ENCODE measurements at regions not wholly inside any gene's neighbourhood (a gene's known extent, or its start where the extent isn't known, plus 50 kb on each side); places are given as distances from the start of the nearest gene placed in this dataset.
A peak's percentile ranks its signal among the peaks of the same experiment; 100 is the strongest.

DNA sequence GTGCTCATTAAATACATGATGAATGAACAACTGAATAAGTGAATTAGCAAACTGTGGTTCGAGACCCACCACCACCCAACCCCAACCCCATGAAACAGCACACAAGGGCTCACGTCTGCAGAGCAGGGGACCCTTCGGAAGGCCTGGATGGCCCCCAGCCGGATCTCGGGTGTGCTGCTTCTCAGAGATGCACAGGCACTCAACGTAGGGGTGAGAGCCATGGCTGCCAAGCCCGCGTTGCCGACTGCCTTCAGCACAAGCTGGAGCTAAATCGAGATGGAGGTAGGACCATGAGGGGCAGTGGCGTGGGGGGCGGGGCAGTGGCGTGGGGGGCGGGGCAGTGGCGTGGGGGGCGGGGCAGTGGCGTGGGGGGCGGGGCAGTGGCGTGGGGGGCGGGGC, 93.2 kb downstream of the LITAF start:
- H3K27ac ChIP-seq: no peak overlapping the region
- no peak overlapping the region for H3K4me3 ChIP-seq
- no peak for DNase-seq
- peaks cover 3 to 17% of the 10 kb centered on the region in 2 donors for H3K4me1 ChIP-seq
- H3K9me3 ChIP-seq: no peaks in the 10 kb centered on the region
- no peaks in the 10 kb centered on the region for H3K27me3 ChIP-seq
- TF ChIP-seq POLR2A (IDR thresholded peaks at IDR 0.05): no peak
- TF ChIP-seq, protein P1, sequence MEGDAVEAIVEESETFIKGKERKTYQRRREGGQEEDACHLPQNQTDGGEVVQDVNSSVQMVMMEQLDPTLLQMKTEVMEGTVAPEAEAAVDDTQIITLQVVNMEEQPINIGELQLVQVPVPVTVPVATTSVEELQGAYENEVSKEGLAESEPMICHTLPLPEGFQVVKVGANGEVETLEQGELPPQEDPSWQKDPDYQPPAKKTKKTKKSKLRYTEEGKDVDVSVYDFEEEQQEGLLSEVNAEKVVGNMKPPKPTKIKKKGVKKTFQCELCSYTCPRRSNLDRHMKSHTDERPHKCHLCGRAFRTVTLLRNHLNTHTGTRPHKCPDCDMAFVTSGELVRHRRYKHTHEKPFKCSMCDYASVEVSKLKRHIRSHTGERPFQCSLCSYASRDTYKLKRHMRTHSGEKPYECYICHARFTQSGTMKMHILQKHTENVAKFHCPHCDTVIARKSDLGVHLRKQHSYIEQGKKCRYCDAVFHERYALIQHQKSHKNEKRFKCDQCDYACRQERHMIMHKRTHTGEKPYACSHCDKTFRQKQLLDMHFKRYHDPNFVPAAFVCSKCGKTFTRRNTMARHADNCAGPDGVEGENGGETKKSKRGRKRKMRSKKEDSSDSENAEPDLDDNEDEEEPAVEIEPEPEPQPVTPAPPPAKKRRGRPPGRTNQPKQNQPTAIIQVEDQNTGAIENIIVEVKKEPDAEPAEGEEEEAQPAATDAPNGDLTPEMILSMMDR (IDR thresholded peaks at IDR 0.05): no peak
- intact Hi-C loops (cut with DNase I; ENCODE audit: low total_unique reads): no loop called here
- no peaks in the 10 kb centered on the region for H3K36me3 ChIP-seq

DNA sequence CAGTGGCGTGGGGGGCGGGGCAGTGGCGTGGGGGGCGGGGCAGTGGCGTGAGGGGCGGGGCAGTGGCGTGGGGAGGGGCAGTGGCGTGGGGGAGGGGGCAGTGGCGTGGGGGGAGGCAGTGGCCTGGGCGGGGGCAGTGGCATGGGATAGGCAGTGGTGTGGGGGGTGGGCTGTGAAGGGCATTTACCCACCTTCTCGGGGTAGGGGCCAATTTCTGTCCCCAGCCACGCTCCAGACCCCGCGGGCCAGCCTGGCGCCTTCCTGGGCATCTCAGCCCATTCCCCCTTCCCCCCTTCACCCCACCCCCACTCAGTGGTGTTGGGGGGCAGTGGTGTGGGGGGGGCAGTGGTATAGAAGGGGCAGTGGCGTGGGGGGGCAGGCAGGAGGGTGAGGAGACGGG, 92.7 kb downstream of the LITAF start:
- Histone ChIP-seq H3K4me3 (no peak overlapping the region), H3K9me3 (no peaks in the 10 kb centered on the region), H3K36me3 (no peaks in the 10 kb centered on the region), H3K4me1 (peaks cover 3 to 17% of the 10 kb centered on the region in 2 donors), H3K27ac (peak overlapping the region; percentile 80 to 97), H3K27me3 (no peaks in the 10 kb centered on the region)
- TF ChIP-seq, protein P1 (IDR thresholded peaks at IDR 0.05): no peak
- no peak for TF ChIP-seq POLR2A (IDR thresholded peaks at IDR 0.05)
- intact Hi-C loops (cut with DNase I; ENCODE audit: low total_unique reads): no loop called here
- DNase-seq: no peak

DNA sequence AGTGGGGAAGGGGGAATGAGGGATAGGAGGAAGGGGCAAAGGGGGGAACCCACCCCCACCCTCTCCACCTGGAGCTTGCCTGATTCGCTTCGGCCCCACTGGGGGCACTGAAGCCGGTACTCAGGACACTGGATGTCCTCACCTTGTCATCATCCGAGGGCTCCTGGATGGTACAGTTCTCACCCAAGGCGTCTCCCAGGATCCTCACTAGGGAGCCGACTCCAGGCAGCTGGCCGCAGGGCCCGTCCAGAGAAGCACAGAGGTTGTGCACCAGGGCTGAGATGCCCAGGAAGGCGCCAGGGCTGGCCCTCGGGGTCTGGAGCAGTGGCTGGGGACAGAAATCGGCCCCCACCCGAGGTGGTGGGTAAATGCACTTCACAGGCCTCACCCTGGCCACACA, 92.3 kb downstream of the LITAF start:
- Histone ChIP-seq H3K27ac (peak overlapping the region; percentile 80 to 97), H3K4me3 (no peak overlapping the region), H3K36me3 (no peaks in the 10 kb centered on the region), H3K4me1 (peaks cover 3 to 17% of the 10 kb centered on the region in 2 donors), H3K9me3 (no peaks in the 10 kb centered on the region), H3K27me3 (no peaks in the 10 kb centered on the region)
- TF ChIP-seq POLR2A (IDR thresholded peaks at IDR 0.05): no peak
- TF ChIP-seq, protein P1 (IDR thresholded peaks at IDR 0.05): no peak
- DNase-seq: no peak
- intact Hi-C loops (cut with DNase I; ENCODE audit: low total_unique reads): no loop called here

DNA sequence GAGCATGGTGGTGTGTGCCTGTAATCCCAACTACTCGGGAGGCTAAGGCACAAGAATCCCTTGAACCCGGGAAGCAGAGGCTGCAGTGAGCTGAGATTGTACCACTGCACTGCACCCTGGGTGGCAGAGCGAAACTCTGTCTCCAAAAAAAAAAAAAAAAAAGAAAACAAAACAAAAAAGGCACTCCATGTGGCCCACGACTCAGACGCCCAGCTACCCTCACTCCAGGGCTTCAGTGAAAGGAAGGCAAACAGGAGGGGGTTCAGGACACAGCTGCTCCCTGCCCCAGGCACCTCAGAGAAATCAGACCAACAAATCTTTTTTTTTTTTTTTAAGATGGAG, 91.7 kb downstream of the LITAF start:
- H3K9me3 ChIP-seq: no peaks in the 10 kb centered on the region
- intact Hi-C loops (cut with DNase I; ENCODE audit: low total_unique reads): no loop called here
- TF ChIP-seq, protein P1 (IDR thresholded peaks at IDR 0.05): no peak
- no peak for TF ChIP-seq POLR2A (IDR thresholded peaks at IDR 0.05)
- DNase-seq: no peak
- no peaks in the 10 kb centered on the region for H3K27me3 ChIP-seq
- no peak overlapping the region for H3K4me3 ChIP-seq
- H3K36me3 ChIP-seq: no peaks in the 10 kb centered on the region
- H3K4me1 ChIP-seq: peaks cover 3 to 17% of the 10 kb centered on the region in 2 donors
- peak overlapping the region; percentile 80 to 97 for H3K27ac ChIP-seq

Data from uterus (tissue), 3 donors.